ENCODE measurements at regions not wholly inside any gene's neighbourhood (a gene's known extent, or its start where the extent isn't known, plus 50 kb on each side); places are given as distances from the start of the nearest gene placed in this dataset.
"Not testable (repeated sequence)": the region's sequence is repeated elsewhere in the genome, so short reads cannot be mapped to it uniquely, and the experiment has no call there.

- no peak for TF ChIP-seq CTCF (IDR thresholded peaks at IDR 0.05; ENCODE audit: insufficient read depth, low read depth, low read length)
- H3K36me3 ChIP-seq (ENCODE audit: control insufficient read depth, insufficient read depth, low read length), result no peaks in the 10 kb centered on the region
- H3K27me3 ChIP-seq (ENCODE audit: control insufficient read depth, insufficient read depth, low read length), result no peaks in the 10 kb centered on the region
- no peak overlapping the region for H3K4me3 ChIP-seq (ENCODE audit: low read depth, low read length)
- ChIA-PET POLR2A (no interaction called here), CTCF (no interaction called here)
- no peak for DNase-seq (ENCODE audit: low read depth)
Observed at GRCh38 chr4:123652476-123652875, 255.9 kb downstream of the SPRY1 start.

- Histone ChIP-seq H3K36me3 (ENCODE audit: control insufficient read depth, insufficient read depth, low read length) (no peaks in the 10 kb centered on the region), H3K4me3 (ENCODE audit: low read depth, low read length) (no peak overlapping the region), H3K27me3 (ENCODE audit: control insufficient read depth, insufficient read depth, low read length) (no peaks in the 10 kb centered on the region)
- ChIA-PET CTCF (no interaction called here), POLR2A (no interaction called here)
- no peak for DNase-seq (ENCODE audit: low read depth)
- TF ChIP-seq CTCF (IDR thresholded peaks at IDR 0.05; ENCODE audit: insufficient read depth, low read depth, low read length), result no peak
Observed at GRCh38 chr4:123653236-123653635, 256.6 kb downstream of the SPRY1 start.

- H3K4me3 ChIP-seq (ENCODE audit: low read depth, low read length); H3K36me3 ChIP-seq (ENCODE audit: control insufficient read depth, insufficient read depth, low read length); POLR2A ChIA-PET; H3K27me3 ChIP-seq (ENCODE audit: control insufficient read depth, insufficient read depth, low read length); DNase-seq (ENCODE audit: low read depth): not testable (repeated sequence)
- CTCF ChIA-PET, result interaction anchor here (0.7 to 1.3 kb wide), 3 partner anchors 92 to 529 kb away, joined by 3 to 7 read pairs (median 3); no protein-coding TSS in a partner anchor
Observed at GRCh38 chr4:123656746-123657294, 260.2 kb downstream of the SPRY1 start.

GRCh38 chr4:123657606-123658005 lies 261.0 kb downstream of the SPRY1 start:
- DNase-seq (ENCODE audit: low read depth); H3K36me3 ChIP-seq (ENCODE audit: control insufficient read depth, insufficient read depth, low read length); H3K4me3 ChIP-seq (ENCODE audit: low read depth, low read length); H3K27me3 ChIP-seq (ENCODE audit: control insufficient read depth, insufficient read depth, low read length); POLR2A ChIA-PET: not testable (repeated sequence)
- CTCF ChIA-PET, result interaction anchor here (0.9 to 1.3 kb wide), 2 partner anchors 93 to 530 kb away, joined by 3 to 7 read pairs; no protein-coding TSS in a partner anchor

GRCh38 chr4:123659262-123659661 lies 262.7 kb downstream of the SPRY1 start:
- CTCF ChIA-PET, result interaction anchor here (0.8 to 1.1 kb wide), 2 partner anchors 12 to 95 kb away, joined by 3 read pairs; no protein-coding TSS in a partner anchor

GRCh38 chr4:123659730-123660129 lies 263.1 kb downstream of the SPRY1 start:
- Histone ChIP-seq H3K27me3 (ENCODE audit: control insufficient read depth, insufficient read depth, low read length) (no peaks in the 10 kb centered on the region), H3K36me3 (ENCODE audit: control insufficient read depth, insufficient read depth, low read length) (no peaks in the 10 kb centered on the region), H3K4me3 (ENCODE audit: low read depth, low read length) (no peak overlapping the region)
- CTCF ChIA-PET, result interaction anchor here (0.6 to 1.3 kb wide), 7 partner anchors 95 to 557 kb away, joined by 3 to 11 read pairs (median 4); no protein-coding TSS in a partner anchor
- POLR2A ChIA-PET, result no interaction called here
- peak; percentile 32; the same call in 1 of the 2 replicates for TF ChIP-seq CTCF (IDR thresholded peaks at IDR 0.05; ENCODE audit: insufficient read depth, low read depth, low read length)
- no peak for DNase-seq (ENCODE audit: low read depth)

More at GRCh38 chr4:123659262-123659661, 262.7 kb downstream of the SPRY1 start:
- Histone ChIP-seq H3K36me3 (ENCODE audit: control insufficient read depth, insufficient read depth, low read length) (no peaks in the 10 kb centered on the region), H3K27me3 (ENCODE audit: control insufficient read depth, insufficient read depth, low read length) (no peaks in the 10 kb centered on the region), H3K4me3 (ENCODE audit: low read depth, low read length) (no peak overlapping the region)
- POLR2A ChIA-PET, result no interaction called here
- no peak for DNase-seq (ENCODE audit: low read depth)
- no peak for TF ChIP-seq CTCF (IDR thresholded peaks at IDR 0.05; ENCODE audit: insufficient read depth, low read depth, low read length)
